GM10266 (cell line): ENCODE measurements at regions not wholly inside any gene's neighbourhood (a gene's known extent, or its start where the extent isn't known, plus 50 kb on each side); places are given as distances from the start of the nearest gene placed in this dataset.

ENCODE experiments used
- DNase-seq: peaks from one replicate; pipeline ENCODE4 v3.0.0; 2012; ENCODE audit errors: extremely low spot score
- CTCF ChIP-seq: IDR thresholded peaks from 2 replicates; pipeline ENCODE4 v1.5.1; 2012; ENCODE audit warnings: mild to moderate bottlenecking, low read depth; ENCODE audit not compliant: control insufficient read depth, insufficient read depth; ENCODE audit errors: missing control alignments

- TF ChIP-seq CTCF, result no peak
- DNase-seq, result no peak
These were observed 95.4 kb upstream of the USP38 start for GRCh38 chr4:143089291-143089690.

GRCh38 chr4:143089847-143090246 lies 94.9 kb upstream of the USP38 start:
- DNase-seq, result no peak
- no peak for TF ChIP-seq CTCF

- TF ChIP-seq CTCF, result no peak
- no peak for DNase-seq
These were observed 92.9 kb upstream of the USP38 start for GRCh38 chr4:143091862-143092261.

- DNase-seq, result no peak
- no peak for TF ChIP-seq CTCF
These were observed 89.3 kb upstream of the USP38 start for GRCh38 chr4:143095447-143095846.

- no peak for DNase-seq
- TF ChIP-seq CTCF, result no peak
These were observed 87.0 kb upstream of the USP38 start for GRCh38 chr4:143097751-143098150.

GRCh38 chr4:143099693-143100092 lies 85.0 kb upstream of the USP38 start:
- no peak for DNase-seq
- TF ChIP-seq CTCF, result no peak

- TF ChIP-seq CTCF, result no peak
- no peak for DNase-seq
These were observed 75.3 kb upstream of the USP38 start for GRCh38 chr4:143109376-143109775.
